NCI-H187 treated with DMSO at 0.1 percent for 48 hours (cell line): ENCODE measurements at regions not wholly inside any gene's neighbourhood (a gene's known extent, or its start where the extent isn't known, plus 50 kb on each side); places are given as distances from the start of the nearest gene placed in this dataset.
"Not testable (repeated sequence)": the region's sequence is repeated elsewhere in the genome, so short reads cannot be mapped to it uniquely, and the experiment has no call there.

Experiments
- DNase-seq: peaks from one replicate; lab custom pipeline; 2025; lab: John Stamatoyannopoulos, UW

GRCh38 chr7:108627476-108628051 lies 57.9 kb downstream of the DNAJB9 start:
- no peak for DNase-seq

- DNase-seq, result no peak
These were observed 59.0 kb downstream of the DNAJB9 start for GRCh38 chr7:108628678-108629077.

- no peak for DNase-seq
These were observed 60.2 kb downstream of the DNAJB9 start for GRCh38 chr7:108629651-108630400.

GRCh38 chr7:108634036-108634435 lies 64.4 kb downstream of the DNAJB9 start:
- no peak for DNase-seq

DNA sequence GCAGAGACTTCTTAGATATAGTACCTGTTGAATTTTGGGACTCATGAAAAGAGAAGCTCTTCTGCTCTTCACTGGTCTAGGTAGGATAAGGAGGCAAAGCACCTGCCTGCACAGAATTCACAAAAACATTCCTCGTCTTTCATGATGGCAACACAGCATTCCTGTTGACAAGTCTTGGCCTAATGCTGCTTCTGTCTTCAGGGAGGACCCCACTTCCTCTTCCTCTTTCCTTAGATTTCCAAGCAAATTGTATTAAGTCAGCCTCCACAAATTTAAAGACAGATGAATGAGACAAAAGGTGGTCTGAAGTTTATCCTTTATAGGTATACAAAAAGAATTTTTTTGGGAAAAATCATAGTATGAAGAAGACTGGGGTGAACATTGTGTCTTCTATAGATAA lies 64.9 kb downstream of the DNAJB9 start:
- DNase-seq, result no peak

GRCh38 chr7:108637049-108637621 lies 67.5 kb downstream of the DNAJB9 start:
- peak; percentile 47 for DNase-seq

GRCh38 chr7:108642126-108642525 lies 72.5 kb downstream of the DNAJB9 start:
- no peak for DNase-seq

DNA sequence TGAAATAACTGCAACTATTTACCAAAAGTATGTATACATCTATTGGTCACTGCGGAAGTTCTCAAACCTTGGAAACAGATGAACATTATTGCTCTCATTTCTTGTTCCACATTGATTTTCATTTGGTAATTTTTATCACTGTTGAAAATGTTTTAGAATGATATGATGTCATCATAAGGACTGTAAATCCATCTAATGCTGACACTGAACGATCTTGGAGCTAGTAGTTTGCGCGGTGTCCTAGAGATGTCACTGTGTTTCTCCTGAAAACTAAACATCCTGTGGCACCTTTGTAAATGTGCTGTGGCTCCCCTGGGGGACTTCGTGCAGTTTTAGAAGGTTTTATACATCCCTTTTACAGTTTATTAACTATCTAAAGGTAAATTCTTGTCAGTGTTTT lies 73.5 kb downstream of the DNAJB9 start:
- DNase-seq, result no peak

- DNase-seq, result no peak
These were observed 79.3 kb downstream of the DNAJB9 start for GRCh38 chr7:108648989-108649388.

DNA sequence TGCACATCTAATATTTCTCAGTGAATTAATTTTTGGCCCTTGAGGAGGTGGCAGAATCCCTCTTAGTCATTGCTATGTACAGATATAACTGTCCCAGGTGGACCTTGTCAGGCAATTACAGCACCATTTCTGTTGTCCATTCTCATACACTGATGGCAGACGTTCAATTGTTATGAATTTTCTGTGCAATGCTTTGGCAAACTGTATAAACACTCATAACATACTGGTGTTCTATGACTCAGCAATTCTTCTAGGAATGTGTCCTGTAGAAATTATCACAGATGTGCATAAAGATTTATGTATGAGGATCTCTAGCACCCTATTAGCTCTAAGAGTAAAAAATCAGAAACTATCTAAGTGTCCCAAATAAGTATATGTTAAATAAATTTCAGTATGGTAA lies 80.8 kb downstream of the DNAJB9 start:
- no peak for DNase-seq

DNA sequence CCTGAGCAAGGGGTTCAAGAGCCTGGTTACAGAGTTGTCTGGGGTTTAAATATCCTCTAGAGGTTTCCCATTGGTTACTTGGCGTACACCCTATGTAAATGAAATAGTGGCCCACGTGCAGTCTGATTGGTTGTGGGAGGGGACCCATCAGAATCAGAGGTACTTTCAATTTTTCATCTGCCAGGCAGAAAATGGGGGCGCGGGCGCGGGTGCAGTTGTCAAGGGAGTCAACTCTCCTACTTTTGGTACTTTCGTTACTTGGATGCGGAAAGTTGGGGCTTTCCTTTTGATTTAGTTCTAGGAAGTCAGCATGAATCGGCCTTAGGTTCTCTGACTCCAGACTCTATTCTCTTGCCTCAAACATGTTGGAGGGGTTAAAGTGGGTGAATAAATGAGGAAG lies 83.2 kb downstream of the DNAJB9 start:
- no peak for DNase-seq

DNA sequence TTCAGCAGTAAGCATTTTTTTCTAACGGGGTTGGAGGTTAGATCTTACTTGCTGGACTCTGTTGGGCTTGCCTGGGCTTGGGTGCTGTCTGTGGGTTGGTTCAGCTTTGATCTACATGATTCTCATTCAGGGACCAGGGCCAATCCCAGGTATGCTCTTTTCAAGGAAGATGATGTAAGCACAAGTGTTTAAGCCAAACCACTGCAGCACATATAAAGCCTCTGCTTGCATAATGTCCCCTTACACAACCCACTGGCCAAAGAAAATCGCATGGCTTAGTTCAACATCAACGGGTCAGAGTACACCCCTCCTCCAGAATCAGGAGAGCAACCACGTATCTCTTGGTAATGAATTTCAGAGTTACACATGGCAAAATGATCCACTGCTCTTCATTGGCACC lies 83.9 kb downstream of the DNAJB9 start:
- DNase-seq, result no peak

DNA sequence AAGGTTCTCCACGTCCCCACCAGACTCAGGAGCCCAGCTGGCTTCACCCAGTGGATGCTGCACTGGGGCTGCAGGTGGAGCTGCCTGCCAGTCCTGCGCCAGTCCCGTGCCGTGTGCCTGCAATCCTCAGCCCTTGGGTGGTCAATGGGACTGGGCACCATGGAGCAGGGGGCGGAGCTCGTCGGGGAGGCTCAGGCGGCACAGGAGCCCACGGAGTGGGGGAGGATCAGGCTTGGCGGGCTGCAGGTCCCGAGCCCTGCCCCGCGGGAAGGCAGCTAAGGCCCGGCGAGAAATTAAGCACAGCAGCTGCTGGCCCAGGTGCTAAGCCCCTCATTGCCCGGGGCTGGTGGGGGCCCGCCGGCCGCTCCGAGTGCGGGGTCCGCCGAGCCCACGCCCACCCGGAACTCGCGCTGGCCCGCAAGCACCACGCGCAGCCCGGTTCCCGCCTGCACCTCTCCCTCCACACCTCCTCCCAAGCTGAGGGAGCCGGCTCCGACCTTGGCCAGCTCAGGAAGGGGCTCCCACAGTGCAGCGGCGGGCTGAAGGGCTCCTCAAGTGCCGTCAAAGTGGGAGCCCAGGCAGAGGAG lies 87.6 kb downstream of the DNAJB9 start:
- not testable (repeated sequence) for DNase-seq

DNA sequence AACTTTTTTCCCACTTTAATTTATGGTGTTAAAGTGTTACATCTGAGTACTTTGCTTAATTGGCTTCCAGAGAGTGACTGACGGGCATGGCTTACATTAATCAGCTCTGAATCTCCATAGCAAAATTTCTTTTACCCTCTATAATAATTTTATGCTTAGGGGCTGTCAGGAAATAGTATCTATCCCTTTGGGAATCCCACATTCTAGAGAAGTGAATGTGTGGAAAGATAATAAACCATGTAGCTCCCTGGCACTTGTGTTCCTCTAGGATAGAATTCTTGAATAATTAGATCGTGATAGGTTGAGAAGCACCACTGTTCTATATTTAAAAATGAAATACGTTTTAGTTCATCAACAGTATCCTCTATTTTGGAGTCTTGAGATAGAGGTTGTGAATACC lies 89.6 kb downstream of the DNAJB9 start:
- no peak for DNase-seq

- DNase-seq, result no peak
These were observed 90.2 kb downstream of the DNAJB9 start for GRCh38 chr7:108659867-108660266.

DNA sequence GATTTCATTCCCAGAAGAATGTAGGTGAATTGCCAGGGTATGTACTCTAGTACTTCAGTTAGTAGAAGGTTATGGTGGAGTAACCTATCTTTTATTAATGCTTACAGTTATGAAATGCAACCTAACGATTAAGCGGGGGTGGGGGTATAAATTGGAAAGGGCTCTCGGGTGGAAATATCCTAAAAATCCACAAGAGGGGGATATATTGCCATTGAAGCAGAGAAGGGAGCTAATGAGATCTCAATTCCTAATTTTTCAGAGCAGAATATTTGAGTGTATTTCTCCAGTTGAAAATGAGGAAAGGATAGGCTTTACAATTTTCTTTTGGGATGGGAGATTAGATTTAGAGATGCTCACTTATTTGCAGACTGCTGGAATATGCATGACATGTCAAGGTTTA lies 90.8 kb downstream of the DNAJB9 start:
- no peak for DNase-seq

GRCh38 chr7:108662783-108663362 lies 93.2 kb downstream of the DNAJB9 start:
- no peak for DNase-seq

- DNase-seq, result no peak
These were observed 94.0 kb downstream of the DNAJB9 start for GRCh38 chr7:108663701-108664100.

- DNase-seq, result no peak
These were observed 97.5 kb downstream of the DNAJB9 start for GRCh38 chr7:108667216-108667615.

DNA sequence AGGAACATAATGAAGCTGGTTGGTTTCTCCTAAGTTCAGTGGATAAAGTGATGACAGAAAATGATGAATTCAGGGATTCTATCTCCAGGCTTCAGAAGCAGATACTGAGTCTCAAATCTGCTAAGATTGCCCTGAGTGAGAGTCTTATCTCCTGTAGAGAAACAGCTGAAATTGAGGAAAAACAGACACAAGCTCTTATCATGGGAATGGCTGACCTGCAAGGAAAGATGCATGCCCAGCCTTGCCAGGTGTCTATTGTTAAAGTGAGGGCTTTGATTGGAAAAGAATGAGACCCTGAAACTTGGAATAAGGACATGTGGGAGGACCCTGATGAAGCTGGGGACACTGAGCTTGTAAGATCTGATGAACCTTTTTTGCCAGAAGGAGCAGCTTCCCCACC lies 100.3 kb downstream of the DNAJB9 start:
- no peak for DNase-seq

DNA sequence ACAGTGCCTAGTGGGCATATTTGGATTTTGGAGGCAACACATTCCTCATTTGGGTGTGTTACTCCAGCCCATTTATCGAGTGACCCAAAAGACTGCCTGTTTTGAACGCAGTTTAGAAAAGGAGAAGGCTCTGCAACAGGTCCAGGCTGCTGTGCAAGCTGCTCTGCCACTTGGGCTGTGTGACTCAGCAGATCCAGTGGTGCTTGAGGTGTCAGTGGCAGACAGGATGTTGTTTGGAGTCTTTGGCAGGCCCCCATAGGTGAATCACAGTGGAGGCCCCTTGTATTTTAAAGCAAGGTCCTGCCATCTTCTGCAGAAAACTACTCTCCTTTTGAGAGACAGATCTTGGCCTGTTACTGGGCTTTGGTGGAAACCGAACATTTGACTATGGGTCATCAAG lies 104.0 kb downstream of the DNAJB9 start:
- DNase-seq, result not testable (repeated sequence)

DNA sequence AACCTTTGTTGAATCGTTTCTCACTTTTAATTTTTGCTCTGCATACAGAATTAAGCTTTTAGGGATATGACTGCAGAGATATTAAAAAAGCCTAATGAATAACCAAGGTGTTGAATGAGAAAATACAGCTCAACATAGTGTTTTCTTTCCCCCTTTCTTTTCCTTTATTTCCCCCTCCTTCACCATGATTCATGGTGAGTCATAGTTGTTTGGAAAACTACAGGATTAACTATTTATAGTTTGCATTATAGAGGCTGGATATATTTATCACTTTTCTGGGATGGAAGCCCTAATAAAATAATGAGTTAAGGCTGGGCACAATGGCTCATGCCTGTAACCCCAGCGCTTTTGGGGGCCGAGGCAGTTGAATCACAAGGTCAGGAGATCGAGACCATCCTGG lies 115.0 kb downstream of the DNAJB9 start:
- no peak for DNase-seq

GRCh38 chr7:108686494-108686893 lies 116.8 kb downstream of the DNAJB9 start:
- DNase-seq, result no peak
